IPS-15b (cell line): ENCODE measurements at regions not wholly inside any gene's neighbourhood (a gene's known extent, or its start where the extent isn't known, plus 50 kb on each side); places are given as distances from the start of the nearest gene placed in this dataset.

Source experiments
- H3K27me3 ChIP-seq: one replicate; pipeline ENCODE4 v1.6.1; 2013; ENCODE audit warnings: low read length; ENCODE audit not compliant: control insufficient read depth, insufficient read depth
- H3K36me3 ChIP-seq: one replicate; pipeline ENCODE4 v1.6.1; 2013; ENCODE audit warnings: low read length; ENCODE audit not compliant: control insufficient read depth, insufficient read depth
- H3K4me1 ChIP-seq: one replicate; pipeline ENCODE4 v1.6.1; 2013; ENCODE audit warnings: mild to moderate bottlenecking, low read length; ENCODE audit not compliant: control insufficient read depth, insufficient read depth
- H3K4me3 ChIP-seq: one replicate; pipeline ENCODE4 v1.5.1; 2013; ENCODE audit warnings: low read depth, low read length
- H3K9ac ChIP-seq: one replicate; pipeline ENCODE4 v1.6.1; 2013; ENCODE audit warnings: low read depth, mild to moderate bottlenecking, low read length
- H3K9me3 ChIP-seq: one replicate; pipeline ENCODE4 v1.6.1; 2013; ENCODE audit warnings: mild to moderate bottlenecking, low read length; ENCODE audit not compliant: control insufficient read depth, insufficient read depth

DNA sequence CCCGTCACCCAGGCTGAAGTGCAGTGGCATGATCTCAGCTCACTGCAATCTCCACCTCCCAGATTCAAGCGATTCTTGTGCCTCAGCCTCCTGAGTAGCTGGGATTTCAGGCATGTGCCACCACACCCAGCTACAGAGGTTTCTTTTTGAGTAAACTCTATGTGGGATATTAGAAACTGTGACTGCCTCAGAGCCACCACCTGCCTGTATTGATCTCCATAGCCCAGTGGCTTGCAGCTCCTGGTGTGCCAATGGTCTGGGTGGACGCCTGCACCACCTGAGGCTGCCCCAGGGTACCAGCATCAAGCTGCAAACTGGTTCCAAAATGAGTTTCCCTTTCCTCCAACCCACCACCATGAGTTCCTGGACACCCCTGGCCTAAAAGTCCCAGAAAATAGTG, 89.7 kb upstream of the SLC44A3 start:
- Histone ChIP-seq H3K9me3 (no peaks in the 10 kb centered on the region), H3K36me3 (no peaks in the 10 kb centered on the region), H3K27me3 (no peaks in the 10 kb centered on the region), H3K4me1 (peaks cover 4% of the 10 kb centered on the region), H3K4me3 (no peak overlapping the region), H3K9ac (no peak overlapping the region)

- H3K27me3 ChIP-seq: no peaks in the 10 kb centered on the region
- no peak overlapping the region for H3K4me3 ChIP-seq
- H3K9me3 ChIP-seq: no peaks in the 10 kb centered on the region
- H3K36me3 ChIP-seq: no peaks in the 10 kb centered on the region
- no peaks in the 10 kb centered on the region for H3K4me1 ChIP-seq
- no peak overlapping the region for H3K9ac ChIP-seq
Observed at GRCh38 chr1:94729267-94729666, 90.9 kb upstream of the SLC44A3 start.

DNA sequence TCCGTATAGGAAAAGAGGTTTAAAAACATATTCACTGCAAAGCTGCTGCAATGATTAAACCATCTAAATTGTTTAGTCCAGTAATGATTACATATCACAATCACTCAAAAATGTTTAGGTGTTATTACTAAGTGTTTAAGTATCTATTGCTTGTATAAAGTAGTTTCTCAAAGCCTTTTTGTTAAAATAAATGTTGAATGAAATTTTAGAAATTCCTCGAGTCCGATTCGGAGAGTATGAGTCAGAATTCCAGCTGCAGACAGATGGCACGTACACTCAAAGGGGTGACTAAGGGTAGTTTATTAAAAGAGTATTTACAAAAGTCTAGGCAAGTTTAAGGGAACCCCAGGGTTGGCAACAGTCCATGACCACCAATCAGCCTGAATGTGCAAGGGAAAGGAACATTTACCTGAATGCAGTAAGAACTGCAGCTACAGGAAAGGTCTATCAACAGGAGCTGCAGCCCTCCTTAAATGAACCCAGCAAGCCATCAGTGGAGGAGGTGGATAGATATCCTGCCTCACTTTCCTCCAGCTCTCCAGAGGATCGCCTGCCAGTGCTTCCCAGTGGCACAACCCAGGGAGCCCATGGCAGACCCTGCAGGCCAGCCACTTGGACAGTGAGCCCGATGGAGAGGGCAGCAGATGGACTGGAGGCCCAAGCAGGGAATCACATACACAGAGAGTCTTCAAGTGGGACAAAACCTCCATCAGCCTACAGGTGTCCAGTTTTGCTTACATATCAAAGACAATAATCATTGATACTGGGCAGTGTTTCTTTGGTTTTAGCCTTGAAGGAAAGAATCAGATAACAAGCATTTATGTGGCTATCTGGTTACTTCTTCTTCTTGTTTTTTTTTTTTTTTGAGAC, 92.1 kb upstream of the SLC44A3 start:
- no peaks in the 10 kb centered on the region for H3K36me3 ChIP-seq
- H3K4me1 ChIP-seq: no peaks in the 10 kb centered on the region
- H3K9ac ChIP-seq: no peak overlapping the region
- no peaks in the 10 kb centered on the region for H3K27me3 ChIP-seq
- no peaks in the 10 kb centered on the region for H3K9me3 ChIP-seq
- H3K4me3 ChIP-seq: no peak overlapping the region

- Histone ChIP-seq H3K4me1 (no peaks in the 10 kb centered on the region), H3K9ac (no peak overlapping the region), H3K4me3 (no peak overlapping the region), H3K36me3 (no peaks in the 10 kb centered on the region), H3K27me3 (no peaks in the 10 kb centered on the region), H3K9me3 (no peaks in the 10 kb centered on the region)
Observed at GRCh38 chr1:94726981-94727685, 93.0 kb upstream of the SLC44A3 start.

- no peak overlapping the region for H3K9ac ChIP-seq
- H3K36me3 ChIP-seq: no peaks in the 10 kb centered on the region
- H3K9me3 ChIP-seq: no peaks in the 10 kb centered on the region
- H3K4me1 ChIP-seq: no peaks in the 10 kb centered on the region
- no peaks in the 10 kb centered on the region for H3K27me3 ChIP-seq
- H3K4me3 ChIP-seq: no peak overlapping the region
Observed at GRCh38 chr1:94725566-94725965, 94.6 kb upstream of the SLC44A3 start.

GRCh38 chr1:94723894-94724293, 96.3 kb upstream of the SLC44A3 start:
- Histone ChIP-seq H3K9ac (no peak overlapping the region), H3K9me3 (no peaks in the 10 kb centered on the region), H3K4me1 (no peaks in the 10 kb centered on the region), H3K4me3 (no peak overlapping the region), H3K27me3 (no peaks in the 10 kb centered on the region), H3K36me3 (no peaks in the 10 kb centered on the region)

GRCh38 chr1:94723463-94723862, 96.7 kb upstream of the SLC44A3 start:
- H3K9me3 ChIP-seq: no peaks in the 10 kb centered on the region
- H3K36me3 ChIP-seq: no peaks in the 10 kb centered on the region
- H3K27me3 ChIP-seq: no peaks in the 10 kb centered on the region
- no peaks in the 10 kb centered on the region for H3K4me1 ChIP-seq
- no peak overlapping the region for H3K4me3 ChIP-seq
- H3K9ac ChIP-seq: no peak overlapping the region

GRCh38 chr1:94722181-94722580, 98.0 kb upstream of the SLC44A3 start:
- H3K36me3 ChIP-seq: no peaks in the 10 kb centered on the region
- H3K9ac ChIP-seq: no peak overlapping the region
- no peaks in the 10 kb centered on the region for H3K9me3 ChIP-seq

GRCh38 chr1:94721240-94721639, 98.9 kb upstream of the SLC44A3 start:
- Histone ChIP-seq H3K9ac (no peak overlapping the region), H3K36me3 (no peaks in the 10 kb centered on the region), H3K4me3 (no peak overlapping the region), H3K4me1 (no peaks in the 10 kb centered on the region), H3K27me3 (no peaks in the 10 kb centered on the region), H3K9me3 (no peaks in the 10 kb centered on the region)

More at GRCh38 chr1:94722181-94722580, 98.0 kb upstream of the SLC44A3 start:
- Histone ChIP-seq H3K4me1 (no peaks in the 10 kb centered on the region), H3K4me3 (no peak overlapping the region), H3K27me3 (no peaks in the 10 kb centered on the region)

DNA sequence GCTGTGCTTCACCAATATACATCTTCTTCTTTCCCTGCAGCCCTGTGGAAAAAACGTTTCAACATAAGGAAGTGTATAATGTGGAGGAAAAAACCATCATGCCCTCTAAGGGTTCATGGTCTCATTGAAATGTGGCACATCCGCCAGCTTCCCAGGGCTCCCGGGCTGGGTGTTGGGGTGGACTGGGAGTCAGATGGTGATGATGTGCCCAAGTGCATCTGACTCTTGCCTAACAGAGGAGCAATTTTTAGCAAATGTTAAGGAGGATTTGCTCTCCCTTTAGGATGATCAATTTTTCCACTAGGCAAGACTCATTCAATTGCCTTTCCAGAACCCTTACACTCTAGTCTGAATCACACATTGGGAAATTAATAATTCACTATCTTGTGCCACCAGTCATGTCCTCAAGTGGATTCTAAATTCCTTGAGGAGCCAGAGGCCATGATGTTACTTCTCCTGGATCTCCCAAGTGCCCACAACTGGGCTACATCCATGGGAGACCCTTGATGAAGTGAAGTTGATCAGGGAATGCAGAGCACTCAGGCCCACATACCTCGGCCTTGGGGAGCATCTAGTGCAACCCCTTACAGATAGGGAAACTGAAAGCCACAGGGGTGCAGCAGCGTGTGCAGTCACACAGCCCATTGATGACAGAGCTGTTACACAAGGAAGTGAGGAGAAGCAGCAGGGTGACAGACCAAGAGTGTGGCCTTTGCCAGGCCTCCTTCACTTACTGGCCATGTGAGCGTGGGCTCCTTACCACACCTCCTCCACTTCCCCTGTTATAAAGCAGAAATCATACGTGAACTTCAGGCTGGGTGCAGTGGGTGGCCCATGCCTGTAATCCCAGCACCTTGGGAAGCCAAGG, 100.0 kb upstream of the SLC44A3 start:
- Histone ChIP-seq H3K9ac (no peak overlapping the region), H3K4me1 (no peaks in the 10 kb centered on the region)

DNA sequence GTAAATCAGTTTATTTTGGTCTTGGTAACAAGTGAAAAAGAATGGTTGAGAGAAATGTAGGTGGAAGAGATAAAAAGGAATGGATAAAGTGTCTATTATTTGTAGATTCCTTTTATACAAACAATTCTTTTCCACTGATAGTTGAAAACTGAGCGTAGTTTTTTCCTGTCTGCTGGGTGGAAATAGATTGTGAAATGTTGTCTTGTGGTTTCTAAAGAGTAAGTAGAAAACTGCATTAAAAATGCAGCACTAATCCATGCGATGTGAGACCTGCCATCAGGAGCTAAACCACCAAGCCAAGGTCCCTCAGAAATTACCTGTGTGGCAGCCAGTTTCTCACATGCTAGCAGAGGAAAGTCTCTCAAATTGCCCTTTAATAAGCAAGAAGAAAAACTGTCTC, 103.2 kb upstream of the SLC44A3 start:
- no peak overlapping the region for H3K9ac ChIP-seq
- no peaks in the 10 kb centered on the region for H3K9me3 ChIP-seq
- H3K4me3 ChIP-seq: no peak overlapping the region
- peaks cover 6% of the 10 kb centered on the region for H3K4me1 ChIP-seq
- H3K36me3 ChIP-seq: no peaks in the 10 kb centered on the region
- H3K27me3 ChIP-seq: no peaks in the 10 kb centered on the region

More for the DNA sequence above, 100.0 kb upstream of the SLC44A3 start:
- Histone ChIP-seq H3K27me3 (no peaks in the 10 kb centered on the region), H3K9me3 (no peaks in the 10 kb centered on the region), H3K4me3 (no peak overlapping the region), H3K36me3 (no peaks in the 10 kb centered on the region)
